ENCODE measurements at regions not wholly inside any gene's neighbourhood (a gene's known extent, or its start where the extent isn't known, plus 50 kb on each side); places are given as distances from the start of the nearest gene placed in this dataset.

- TF ChIP-seq ZFX (IDR thresholded peaks at IDR 0.05; ENCODE audit: borderline replicate concordance) (no peak), CTCF (IDR thresholded peaks at IDR 0.05) (no peak)
- H3K27ac ChIP-seq = no peak overlapping the region
These were observed 92.4 kb upstream of the TGM3 start for GRCh38 chr20:2203436-2203835.

- no peak overlapping the region for H3K27ac ChIP-seq
These were observed 91.8 kb upstream of the TGM3 start for GRCh38 chr20:2204021-2204420.

GRCh38 chr20:2206957-2207769 is 88.6 kb upstream of the TGM3 start:
- peak; percentile 91 for TF ChIP-seq CTCF (IDR thresholded peaks at IDR 0.05)
- no peak for TF ChIP-seq ZFX (IDR thresholded peaks at IDR 0.05; ENCODE audit: borderline replicate concordance)
- no peak overlapping the region for H3K27ac ChIP-seq

More at GRCh38 chr20:2204021-2204420, 91.8 kb upstream of the TGM3 start:
- TF ChIP-seq ZFX (IDR thresholded peaks at IDR 0.05; ENCODE audit: borderline replicate concordance) (no peak), CTCF (IDR thresholded peaks at IDR 0.05) (no peak)

- TF ChIP-seq CTCF (IDR thresholded peaks at IDR 0.05) (peak; percentile 63), ZFX (IDR thresholded peaks at IDR 0.05; ENCODE audit: borderline replicate concordance) (no peak)
These were observed 88.1 kb upstream of the TGM3 start for GRCh38 chr20:2207770-2208097.

GRCh38 chr20:2208897-2209296 is 86.9 kb upstream of the TGM3 start:
- H3K27ac ChIP-seq = no peak overlapping the region
- no peak for TF ChIP-seq ZFX (IDR thresholded peaks at IDR 0.05; ENCODE audit: borderline replicate concordance)
- no peak for TF ChIP-seq CTCF (IDR thresholded peaks at IDR 0.05)

More at GRCh38 chr20:2207770-2208097, 88.1 kb upstream of the TGM3 start:
- H3K27ac ChIP-seq = no peak overlapping the region

GRCh38 chr20:2210646-2211552 is 84.9 kb upstream of the TGM3 start:
- TF ChIP-seq CTCF (IDR thresholded peaks at IDR 0.05) = no peak
- TF ChIP-seq ZFX (IDR thresholded peaks at IDR 0.05; ENCODE audit: borderline replicate concordance) = no peak
- H3K27ac ChIP-seq = no peak overlapping the region

Data from 22Rv1 (cell line).